ENCODE measurements at regions not wholly inside any gene's neighbourhood (a gene's known extent, or its start where the extent isn't known, plus 50 kb on each side); places are given as distances from the start of the nearest gene placed in this dataset.

DNA sequence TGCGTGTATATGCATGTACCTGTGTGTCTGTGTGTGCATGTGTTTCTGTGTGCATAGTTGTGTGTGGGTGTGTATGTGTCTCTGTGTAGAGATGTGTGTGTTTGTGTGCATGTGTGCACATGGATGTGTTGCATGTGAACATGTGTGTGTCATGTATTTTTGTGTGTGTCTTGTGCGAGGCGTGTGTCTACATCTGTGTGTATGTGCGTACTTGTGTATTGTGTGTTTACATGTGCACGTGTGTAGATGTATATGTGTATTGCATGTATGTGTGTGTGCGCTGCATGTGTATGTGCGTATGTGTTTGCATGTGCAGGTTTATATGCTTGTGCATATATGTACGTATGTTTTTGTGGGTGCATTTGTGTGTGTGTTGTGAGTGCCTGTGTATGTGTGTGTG, 735.2 kb downstream of the GALR1 start:
- Histone ChIP-seq H3K4me1 (no peaks in the 10 kb centered on the region), H3K27me3 (no peaks in the 10 kb centered on the region), H3K9me3 (peaks cover 0 to 9% (median 0%) of the 10 kb centered on the region in 4 donors), H3K36me3 (no peaks in the 10 kb centered on the region), H3K4me3 (no peak overlapping the region), H3K27ac (no peak overlapping the region)
- TF ChIP-seq, protein P1, sequence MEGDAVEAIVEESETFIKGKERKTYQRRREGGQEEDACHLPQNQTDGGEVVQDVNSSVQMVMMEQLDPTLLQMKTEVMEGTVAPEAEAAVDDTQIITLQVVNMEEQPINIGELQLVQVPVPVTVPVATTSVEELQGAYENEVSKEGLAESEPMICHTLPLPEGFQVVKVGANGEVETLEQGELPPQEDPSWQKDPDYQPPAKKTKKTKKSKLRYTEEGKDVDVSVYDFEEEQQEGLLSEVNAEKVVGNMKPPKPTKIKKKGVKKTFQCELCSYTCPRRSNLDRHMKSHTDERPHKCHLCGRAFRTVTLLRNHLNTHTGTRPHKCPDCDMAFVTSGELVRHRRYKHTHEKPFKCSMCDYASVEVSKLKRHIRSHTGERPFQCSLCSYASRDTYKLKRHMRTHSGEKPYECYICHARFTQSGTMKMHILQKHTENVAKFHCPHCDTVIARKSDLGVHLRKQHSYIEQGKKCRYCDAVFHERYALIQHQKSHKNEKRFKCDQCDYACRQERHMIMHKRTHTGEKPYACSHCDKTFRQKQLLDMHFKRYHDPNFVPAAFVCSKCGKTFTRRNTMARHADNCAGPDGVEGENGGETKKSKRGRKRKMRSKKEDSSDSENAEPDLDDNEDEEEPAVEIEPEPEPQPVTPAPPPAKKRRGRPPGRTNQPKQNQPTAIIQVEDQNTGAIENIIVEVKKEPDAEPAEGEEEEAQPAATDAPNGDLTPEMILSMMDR (IDR thresholded peaks at IDR 0.05), result no peak
- no peak for TF ChIP-seq POLR2A (IDR thresholded peaks at IDR 0.05)
- no peak for DNase-seq

DNA sequence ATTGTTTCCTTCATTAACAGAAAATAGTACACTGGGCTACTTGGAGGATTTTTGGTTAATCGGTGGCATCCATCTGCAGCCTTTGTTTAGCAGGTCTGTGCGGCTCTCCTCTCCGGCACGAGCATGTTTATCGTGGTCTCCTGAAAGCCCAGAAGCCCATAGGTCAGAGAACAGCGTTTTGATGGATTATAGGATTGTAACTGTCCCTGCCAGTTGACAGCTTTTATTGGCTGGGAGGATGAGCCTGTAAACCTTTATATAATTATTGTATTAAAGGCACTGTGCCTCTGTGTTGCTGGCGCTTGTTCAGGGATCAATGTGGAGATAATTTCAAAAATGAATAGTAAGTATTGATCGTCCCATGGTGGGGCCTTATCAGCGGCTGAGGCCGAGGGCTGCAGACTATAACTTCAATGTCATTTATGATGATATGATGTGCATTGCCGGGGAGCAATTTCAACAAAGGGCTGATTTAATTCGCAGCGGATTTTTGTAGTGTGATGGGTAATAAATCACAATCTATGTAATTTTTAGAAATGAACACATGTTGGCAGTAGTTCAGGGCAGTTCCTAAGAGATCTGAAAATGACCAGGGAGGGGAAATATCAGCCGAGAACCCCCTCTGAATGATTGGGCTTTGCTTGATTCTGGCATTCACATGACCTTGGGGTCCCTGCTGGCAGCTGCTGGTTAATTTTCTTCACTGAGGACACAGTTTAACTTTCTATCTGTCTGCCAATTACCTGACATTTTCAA, 736.1 kb downstream of the GALR1 start:
- no peak overlapping the region for H3K27ac ChIP-seq
- TF ChIP-seq POLR2A (IDR thresholded peaks at IDR 0.05), result no peak
- TF ChIP-seq, protein P1 (IDR thresholded peaks at IDR 0.05), result no peak
- no peak overlapping the region for H3K4me3 ChIP-seq
- H3K36me3 ChIP-seq, result no peaks in the 10 kb centered on the region
- no peak for DNase-seq
- peaks cover 0 to 9% (median 0%) of the 10 kb centered on the region in 4 donors for H3K9me3 ChIP-seq
- no peaks in the 10 kb centered on the region for H3K27me3 ChIP-seq
- H3K4me1 ChIP-seq, result no peaks in the 10 kb centered on the region

DNA sequence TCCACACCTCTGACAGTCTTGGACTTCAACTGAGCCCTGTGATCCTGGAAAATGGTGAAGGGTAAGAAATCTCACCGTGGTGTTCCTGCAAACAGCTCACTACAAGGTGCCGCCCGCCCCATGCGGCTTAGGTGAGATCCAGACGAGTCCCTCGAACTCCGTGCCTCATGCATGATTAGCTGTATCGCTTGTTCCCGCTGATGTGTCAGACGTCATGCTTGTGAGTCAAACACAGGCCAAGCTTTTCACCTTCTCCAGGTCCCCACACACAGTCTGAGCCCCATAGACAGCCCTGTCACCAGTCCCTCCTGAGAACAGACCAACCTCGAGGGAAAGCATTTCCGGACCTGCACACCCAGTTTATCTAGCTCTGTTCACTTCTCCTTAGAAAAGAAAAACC, 740.5 kb downstream of the GALR1 start:
- no peak overlapping the region for H3K4me3 ChIP-seq
- H3K4me1 ChIP-seq, result no peaks in the 10 kb centered on the region
- no peaks in the 10 kb centered on the region for H3K27me3 ChIP-seq
- TF ChIP-seq POLR2A (IDR thresholded peaks at IDR 0.05), result no peak
- no peaks in the 10 kb centered on the region for H3K9me3 ChIP-seq
- no peaks in the 10 kb centered on the region for H3K36me3 ChIP-seq
- no peak for DNase-seq
- H3K27ac ChIP-seq, result no peak overlapping the region

GRCh38 chr18:77990901-77991300, 741.3 kb downstream of the GALR1 start:
- Histone ChIP-seq H3K36me3 (no peaks in the 10 kb centered on the region), H3K4me1 (no peaks in the 10 kb centered on the region), H3K27ac (no peak overlapping the region), H3K4me3 (no peak overlapping the region), H3K9me3 (no peaks in the 10 kb centered on the region), H3K27me3 (no peaks in the 10 kb centered on the region)
- no peak for TF ChIP-seq POLR2A (IDR thresholded peaks at IDR 0.05)
- TF ChIP-seq, protein P1 (IDR thresholded peaks at IDR 0.05), result no peak
- no peak for DNase-seq

GRCh38 chr18:77992057-77992456, 742.4 kb downstream of the GALR1 start:
- no peaks in the 10 kb centered on the region for H3K36me3 ChIP-seq
- no peaks in the 10 kb centered on the region for H3K27me3 ChIP-seq
- TF ChIP-seq POLR2A (IDR thresholded peaks at IDR 0.05), result no peak
- TF ChIP-seq, protein P1 (IDR thresholded peaks at IDR 0.05), result no peak
- H3K9me3 ChIP-seq, result no peaks in the 10 kb centered on the region
- H3K4me1 ChIP-seq, result no peaks in the 10 kb centered on the region
- DNase-seq, result no peak
- H3K4me3 ChIP-seq, result no peak overlapping the region
- H3K27ac ChIP-seq, result no peak overlapping the region

DNA sequence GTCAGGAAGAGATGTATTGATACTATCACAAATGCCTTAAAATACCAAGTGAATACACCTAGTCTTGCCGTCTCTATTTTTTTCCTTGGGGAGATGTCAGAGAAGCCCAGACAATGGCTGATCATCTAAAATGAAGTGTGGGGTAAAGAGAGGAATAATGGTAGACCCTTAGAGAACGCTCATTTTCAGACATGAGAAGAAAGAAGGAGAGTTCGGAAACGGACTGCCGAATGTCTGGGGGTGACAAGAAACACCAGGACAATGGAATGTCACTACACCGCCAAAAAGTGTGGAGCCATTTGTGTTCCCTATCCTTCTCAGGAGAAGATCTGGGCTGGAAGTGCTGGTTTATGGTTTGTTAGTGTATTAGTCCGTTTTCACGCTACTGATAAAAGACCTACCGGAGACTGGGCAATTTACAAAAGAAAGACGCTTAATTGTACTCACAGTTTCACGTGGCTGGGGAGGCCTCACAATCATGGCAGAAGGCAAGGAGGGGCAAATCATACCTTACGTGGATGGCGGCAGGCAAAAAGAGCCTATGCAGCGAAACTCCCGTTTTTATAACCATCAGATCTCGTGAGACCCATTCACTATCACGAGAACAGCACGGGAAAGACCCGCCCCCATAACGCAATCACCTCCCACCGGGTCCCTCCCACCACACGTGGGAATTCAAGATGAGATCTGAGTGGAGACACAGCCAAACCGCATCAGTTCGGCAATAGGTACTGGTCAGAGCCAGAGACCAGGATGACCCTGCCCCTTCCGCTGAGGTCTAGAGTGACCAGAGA, 743.7 kb downstream of the GALR1 start:
- Histone ChIP-seq H3K36me3 (no peaks in the 10 kb centered on the region), H3K4me3 (no peak overlapping the region), H3K4me1 (no peaks in the 10 kb centered on the region), H3K9me3 (no peaks in the 10 kb centered on the region), H3K27ac (no peak overlapping the region), H3K27me3 (no peaks in the 10 kb centered on the region)
- TF ChIP-seq POLR2A (IDR thresholded peaks at IDR 0.05), result no peak
- TF ChIP-seq, protein P1 (IDR thresholded peaks at IDR 0.05), result no peak
- DNase-seq, result no peak
